ENCODE measurements at regions not wholly inside any gene's neighbourhood (a gene's known extent, or its start where the extent isn't known, plus 50 kb on each side); places are given as distances from the start of the nearest gene placed in this dataset.
"Not testable (repeated sequence)": the region's sequence is repeated elsewhere in the genome, so short reads cannot be mapped to it uniquely, and the experiment has no call there.

DNA sequence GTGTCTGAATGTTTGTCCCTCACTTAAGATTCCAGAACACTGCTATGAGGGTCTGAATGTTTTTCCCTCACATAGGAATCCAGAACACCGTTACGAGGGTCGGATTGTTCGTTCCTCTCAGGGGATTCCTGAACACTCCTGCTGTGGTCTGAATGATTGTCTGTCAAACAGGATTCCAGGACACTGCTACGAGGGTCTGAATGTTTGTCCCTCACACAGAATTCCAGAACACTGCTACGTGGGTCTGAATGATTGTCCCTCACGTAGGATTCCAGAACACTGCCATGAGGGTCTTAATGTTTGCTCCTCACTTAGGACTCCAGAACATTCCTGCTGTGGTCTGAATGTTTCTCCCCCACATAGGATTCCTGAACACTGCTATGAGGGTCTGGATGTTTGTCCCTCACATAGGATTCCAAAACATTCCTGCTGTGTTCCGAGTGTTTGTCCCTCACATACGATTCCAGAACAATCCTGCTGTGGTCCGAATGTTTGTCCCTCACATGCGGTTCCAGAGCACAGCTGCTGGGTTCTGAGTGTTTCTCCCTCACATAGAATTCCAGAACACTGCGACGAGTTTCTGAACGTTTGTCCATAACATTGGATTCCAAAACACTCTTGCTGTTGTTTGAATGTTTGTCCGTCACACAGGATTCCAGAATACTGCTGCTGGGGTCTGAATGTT lies 199.5 kb downstream of the FOXD4L6 start:
- no peak for DNase-seq

DNA sequence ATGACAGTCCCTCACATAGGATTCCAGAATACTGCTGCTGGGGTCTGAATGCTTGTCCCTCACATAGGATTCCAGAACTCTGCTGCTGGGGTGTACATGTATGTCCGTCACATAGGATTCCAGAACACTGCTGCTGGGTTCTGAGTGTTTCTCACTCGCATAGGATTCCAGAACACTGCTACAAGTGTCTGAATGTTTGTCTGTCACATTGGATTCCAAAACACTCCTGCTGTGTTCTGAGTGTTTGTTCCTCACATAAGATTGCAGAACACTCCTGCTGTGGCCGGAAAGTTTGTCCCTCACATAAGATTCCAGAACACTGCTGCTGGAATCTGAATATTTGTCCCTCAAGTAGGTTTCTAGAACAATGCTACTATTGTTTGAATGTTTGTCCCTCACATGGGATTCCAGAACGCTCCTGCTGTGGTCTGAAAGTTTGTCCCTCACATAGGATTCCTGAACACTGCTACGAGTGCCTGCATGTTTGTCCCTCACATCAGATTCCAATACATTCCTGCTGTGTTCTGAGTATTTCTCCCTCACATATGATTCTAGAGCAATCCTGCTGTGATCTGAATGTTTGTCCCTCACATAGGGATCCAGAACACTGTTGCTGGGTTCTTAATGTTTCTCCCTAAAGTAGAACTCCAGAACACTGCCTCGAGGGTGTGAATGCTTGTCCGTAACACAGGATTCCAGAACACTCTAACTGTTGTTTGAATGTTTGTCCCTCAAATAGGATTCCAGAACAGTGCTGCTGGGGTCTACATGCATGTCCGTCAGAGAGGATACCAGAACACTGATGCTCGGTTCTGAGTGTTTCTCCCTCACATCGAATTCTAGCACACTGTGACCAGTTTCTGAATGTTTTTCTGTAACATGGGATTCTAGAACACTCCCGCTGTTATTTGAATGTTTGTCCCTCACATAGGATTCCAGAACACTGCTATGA lies 200.4 kb downstream of the FOXD4L6 start:
- no peak for DNase-seq

DNA sequence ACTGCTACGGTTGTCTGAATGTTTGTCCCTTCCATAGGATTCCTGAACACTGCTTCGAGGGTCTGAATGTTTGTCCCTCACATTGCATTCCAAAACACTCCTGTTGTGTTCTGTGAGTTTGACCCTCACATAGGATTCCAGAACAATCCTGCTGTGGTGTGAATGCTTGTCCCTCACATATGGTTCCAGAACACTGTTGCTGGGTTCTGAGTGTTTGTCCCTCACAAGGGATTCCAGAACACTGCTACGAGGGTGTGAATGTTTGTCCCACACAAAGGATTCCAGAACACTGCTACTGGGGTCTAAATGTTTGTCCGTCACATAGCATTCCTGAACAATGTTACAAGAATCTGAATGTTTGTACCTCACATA lies 201.2 kb downstream of the FOXD4L6 start:
- no peak for DNase-seq

DNA sequence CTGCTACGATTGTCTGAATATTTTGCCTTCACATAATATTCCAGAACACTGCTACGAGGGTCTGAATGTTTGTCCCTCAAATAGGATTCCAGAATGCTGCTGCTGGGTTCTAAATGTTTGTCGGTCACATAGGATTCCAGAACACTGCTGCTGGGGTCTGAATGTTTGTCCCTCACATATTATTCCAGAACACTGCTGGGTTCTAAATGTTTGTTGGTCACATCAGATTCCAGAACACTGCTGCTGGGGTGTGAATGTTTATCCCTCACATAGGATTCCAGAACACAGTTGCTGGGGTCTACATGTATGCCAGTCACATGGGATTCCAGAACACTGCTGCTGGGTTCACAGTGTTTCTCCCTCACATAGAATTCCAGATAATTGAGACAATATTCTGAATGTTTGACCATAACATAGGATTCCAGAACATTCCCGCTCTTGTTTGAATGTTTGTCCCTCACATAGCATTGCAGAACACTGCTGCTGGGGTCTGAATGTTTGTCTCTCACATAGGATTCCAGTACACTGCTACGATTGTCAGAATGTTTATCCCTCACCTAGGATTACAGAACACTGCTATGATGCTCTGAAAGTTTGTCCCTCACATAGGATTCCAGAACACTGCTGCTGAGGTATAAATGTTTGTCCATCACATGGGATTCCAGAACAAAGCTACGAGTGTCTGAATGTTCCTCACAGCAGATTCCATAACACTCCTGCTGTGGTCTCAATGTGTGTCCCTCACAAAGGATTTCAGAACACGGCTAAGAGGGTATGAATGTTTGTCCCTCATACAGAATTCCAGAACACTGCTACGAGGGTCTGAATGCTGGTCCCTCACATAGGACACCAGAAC lies 201.8 kb downstream of the FOXD4L6 start:
- no peak for DNase-seq

DNA sequence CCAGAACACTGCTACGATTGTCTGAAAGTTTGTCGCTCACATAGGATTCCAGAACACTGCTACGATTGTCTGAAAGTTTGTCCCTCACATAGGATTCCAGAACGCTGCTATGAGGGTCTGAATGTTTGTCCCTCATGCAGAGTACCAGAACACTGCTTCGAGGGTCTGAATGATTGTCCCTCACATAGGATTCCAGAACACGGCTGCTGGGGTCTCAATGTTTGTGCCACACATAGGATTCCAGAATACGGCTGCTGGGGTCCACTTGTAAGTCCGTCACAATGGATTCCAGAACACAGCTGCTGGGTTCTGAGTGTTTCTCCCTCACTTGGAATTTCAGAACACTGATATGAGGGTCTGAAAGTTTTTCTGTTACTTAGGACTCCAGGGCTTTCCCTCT lies 203.3 kb downstream of the FOXD4L6 start:
- DNase-seq = no peak

DNA sequence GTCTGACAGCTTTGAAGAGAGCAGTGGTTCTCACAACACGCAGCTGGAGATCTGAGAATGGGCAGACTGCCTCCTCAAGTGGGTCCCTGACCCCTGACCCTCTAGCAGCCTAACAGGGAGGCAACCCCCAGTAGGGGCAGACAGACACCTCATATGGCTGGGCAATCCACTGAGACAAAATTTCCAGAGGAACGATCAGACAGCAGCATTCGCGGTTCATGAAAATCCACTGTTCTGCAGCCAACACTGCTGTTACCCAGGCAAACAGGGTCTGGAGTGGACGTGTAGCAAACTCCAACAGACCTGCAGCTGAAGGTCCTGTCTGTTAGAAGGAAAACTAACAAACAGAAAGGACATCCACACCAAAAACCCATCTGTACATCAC lies 212.1 kb downstream of the FOXD4L6 start:
- DNase-seq = not testable (repeated sequence)

DNA sequence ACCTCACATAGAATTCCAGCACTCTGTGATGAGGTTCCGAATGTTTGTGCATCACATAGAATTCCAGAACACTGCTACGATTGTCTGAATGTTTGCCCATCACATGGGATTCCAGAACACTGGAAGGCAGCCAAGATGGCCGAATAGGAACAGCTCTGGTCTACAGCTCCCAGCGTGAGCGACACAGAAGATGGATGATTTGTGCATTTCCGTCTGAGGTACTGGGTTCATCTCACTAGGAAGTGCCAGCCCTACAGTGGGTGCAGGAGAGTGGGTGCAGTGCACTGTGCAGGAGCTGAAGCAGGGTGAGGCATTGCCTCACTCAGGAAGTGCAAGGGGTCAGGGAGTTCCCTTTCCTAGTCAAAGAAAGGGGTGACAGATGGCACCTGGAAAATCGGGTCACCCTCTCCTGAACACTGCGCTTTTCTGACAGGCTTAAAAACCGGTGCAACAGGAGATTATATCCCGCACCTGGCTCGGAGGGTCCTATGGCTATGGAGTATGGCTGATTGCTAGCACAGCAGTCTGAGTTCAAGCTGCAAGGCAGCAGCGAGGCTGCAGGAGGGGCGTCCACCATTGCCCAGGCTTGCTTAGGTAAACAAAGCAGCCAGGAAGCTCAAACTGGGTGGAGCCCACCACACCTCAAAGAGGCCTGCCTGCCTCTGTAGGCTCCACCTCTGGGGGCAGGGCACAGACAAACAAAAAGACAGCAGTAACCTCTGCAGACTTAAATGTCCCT lies 212.7 kb downstream of the FOXD4L6 start:
- not testable (repeated sequence) for DNase-seq

DNA sequence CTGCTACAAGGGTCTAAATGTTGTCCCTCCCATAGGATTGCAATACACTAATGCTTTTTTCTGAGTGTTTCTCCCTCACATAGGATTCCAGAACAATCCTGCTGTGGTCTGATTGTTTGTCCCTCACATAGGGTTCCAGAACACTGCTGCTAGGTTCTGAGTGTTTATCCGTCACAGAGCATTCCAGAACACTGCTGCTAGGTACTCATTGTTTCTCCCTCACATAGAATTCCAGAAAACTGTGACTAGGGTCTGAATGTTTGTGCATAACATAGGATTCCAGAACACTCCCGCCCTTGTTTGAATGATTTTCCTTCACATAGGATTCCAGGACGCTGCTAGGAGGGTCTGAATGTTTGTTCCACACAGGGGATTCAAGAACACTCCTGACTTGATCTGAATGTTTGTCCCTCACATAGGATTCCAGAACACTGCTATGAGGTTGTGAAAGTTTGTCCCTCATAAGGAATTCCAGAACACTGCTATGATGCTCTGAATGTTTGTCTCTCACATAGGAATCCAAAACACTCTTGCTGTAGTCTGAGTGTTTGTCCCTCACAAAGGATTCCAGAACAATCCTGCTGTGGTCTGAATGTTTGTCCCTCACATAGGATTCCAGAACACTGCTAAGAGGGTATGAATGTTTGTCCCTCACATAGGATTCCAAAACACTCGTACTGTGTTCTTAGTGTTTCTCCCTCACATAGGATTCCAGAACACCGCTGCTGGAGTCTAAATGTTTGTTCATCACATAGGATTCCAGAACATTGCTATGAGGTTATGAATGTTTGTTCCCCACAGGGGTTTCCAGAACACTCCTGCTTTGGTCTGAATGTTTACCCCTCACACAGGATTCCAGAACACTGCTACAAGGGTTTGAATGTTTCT lies 213.5 kb downstream of the FOXD4L6 start:
- no peak for DNase-seq

DNA sequence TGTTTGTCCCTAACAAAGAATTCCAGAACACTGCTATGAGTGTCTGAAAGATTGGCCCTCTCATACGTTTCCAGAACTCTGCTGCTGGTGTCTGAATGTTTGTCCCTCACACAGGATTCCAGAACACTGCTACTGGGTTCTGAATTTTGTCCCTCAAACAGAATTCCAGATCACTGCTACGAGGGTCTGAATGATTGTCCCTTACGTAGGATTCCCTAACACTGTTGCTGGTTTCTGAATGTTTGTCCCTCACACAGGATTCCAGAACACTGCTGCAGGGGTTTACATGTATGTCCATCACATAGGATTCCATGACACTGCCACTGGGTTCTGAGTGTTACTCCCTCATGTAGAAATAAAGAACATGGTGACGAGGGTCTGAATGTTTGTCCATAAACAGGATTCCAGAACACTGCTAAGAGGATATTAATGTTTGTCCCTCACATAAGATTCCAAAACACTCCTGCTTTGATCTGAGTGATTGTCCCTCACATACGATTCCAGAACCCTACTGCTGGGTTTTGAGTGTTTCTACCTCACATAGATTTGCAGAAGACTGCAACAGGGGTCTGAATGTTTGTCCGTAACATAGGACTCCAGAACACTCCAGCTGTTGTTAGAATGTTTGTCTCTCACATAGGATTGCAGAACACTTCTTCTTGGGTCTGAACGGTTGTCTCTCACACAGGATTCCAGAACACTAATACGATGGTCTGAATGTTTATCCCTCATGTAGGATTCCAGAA lies 214.4 kb downstream of the FOXD4L6 start:
- DNase-seq = no peak

DNA sequence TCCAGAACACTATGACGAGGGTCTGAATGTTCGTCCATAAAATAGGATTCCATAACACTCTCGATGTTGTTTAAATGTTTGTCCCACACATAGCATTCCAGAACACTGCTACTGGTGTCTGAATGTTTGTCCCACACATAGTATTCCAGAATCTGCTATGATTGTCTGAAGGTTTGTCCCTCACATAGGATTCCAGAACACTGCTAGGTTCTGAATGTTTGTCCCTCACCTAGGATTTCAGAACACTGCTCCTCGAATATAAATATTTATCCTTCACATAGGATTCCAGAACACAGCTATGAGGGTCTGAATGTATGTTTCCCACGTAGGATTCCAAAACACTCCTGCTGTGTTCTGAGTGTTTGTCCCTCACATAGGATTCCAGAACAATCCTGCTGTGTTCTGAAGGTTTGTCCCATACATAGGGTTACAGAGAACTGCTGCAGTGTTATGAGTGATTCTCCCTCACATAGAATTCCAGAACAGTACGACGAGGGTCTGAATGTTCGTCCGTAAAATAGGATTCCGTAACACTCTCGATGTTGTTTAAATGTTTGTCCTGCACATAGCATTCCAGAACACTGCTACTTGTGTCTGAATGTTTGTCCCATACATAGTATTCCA lies 215.3 kb downstream of the FOXD4L6 start:
- no peak for DNase-seq

DNA sequence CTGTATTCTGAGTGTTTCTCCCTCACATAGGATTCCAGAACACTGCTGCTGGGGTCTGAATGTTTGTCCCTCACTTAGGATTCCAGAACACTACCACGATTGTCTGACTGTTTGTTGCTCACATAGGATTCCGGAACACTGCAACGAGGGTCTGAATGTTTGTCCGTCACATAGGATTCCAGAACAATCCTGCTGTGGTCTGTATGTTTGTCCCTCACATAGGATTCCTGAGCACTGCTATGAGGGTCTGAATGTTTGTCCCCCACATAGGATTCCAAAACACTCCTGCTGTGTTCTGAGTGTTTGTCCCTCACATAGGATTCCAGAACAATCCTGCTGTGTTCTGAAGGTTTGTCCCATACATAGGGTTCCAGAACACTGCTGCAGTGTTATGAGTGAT lies 215.8 kb downstream of the FOXD4L6 start:
- DNase-seq = not testable (repeated sequence)

DNA sequence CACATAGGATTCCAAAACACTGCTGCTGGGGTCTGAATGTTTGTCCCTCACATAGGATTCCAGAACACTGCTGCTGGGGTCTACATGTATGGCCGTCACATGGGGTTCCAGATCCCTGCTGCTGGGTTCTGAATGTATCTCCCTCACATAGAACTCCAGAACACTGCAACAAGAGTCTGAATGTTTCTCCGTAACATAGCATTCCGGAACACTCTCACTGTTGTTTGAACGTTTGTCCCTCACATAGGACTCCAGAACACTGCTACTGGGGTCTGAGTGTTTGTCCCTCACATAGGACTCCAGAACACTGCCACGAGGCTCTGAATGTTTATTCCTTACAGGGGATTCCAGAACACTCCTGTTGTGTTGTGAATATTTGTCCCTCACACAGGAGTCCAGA lies 216.8 kb downstream of the FOXD4L6 start:
- no peak for DNase-seq

DNA sequence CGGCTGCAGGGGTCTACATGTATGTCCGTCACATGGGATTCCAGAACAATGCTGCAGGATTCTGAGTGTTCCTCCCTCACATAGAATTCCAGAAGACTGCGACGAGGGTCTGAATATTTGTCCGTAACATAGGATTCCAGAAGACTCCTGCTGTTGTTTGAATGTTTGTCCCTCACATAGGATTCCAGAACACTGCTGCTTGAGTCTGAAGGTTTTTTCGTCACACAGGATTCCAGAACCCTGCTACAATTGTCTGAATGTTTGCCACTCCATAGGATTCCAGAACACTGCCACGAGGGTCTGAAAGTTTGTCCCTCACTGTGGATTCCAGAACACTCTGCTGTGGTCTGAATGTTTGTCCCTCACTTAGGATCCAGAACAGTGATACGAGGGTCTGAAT lies 217.5 kb downstream of the FOXD4L6 start:
- not testable (repeated sequence) for DNase-seq

DNA sequence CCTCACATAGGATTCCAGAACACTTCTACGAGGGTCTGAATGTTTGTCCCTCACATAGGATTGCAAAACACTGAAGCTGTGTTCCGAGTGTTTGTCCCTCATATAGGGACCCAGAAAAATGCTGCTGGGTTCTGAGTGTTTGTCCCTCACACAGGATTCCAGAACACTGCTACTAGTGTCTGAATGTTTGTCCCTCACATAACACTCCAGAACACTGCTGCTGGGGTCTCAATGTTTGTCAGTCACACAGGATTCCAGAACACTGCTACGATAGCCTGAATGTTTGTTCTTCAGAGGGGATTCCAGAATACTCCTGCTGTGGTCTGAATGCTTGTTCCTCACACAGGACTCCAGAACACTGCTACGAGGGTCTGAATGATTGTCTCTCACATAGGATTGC lies 218.7 kb downstream of the FOXD4L6 start:
- DNase-seq = no peak

DNA sequence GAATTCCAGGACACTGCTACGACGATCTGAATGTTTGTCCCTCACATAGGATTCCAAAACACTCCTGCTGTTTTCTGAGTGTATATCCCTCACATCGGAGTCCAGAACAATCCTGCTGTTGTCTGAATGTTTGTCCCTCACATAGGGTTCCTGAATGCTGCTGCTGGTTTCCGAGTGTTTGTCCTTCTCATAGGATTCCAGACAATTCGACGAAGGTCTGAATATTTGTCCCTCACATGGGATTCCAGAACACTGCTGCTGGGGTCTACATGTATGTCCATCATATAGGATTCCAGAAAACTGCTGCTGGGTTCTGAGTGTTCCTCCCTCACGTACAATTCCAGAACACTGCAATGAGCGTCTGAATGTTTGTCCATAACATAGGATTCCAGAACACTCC lies 219.4 kb downstream of the FOXD4L6 start:
- not testable (repeated sequence) for DNase-seq

DNA sequence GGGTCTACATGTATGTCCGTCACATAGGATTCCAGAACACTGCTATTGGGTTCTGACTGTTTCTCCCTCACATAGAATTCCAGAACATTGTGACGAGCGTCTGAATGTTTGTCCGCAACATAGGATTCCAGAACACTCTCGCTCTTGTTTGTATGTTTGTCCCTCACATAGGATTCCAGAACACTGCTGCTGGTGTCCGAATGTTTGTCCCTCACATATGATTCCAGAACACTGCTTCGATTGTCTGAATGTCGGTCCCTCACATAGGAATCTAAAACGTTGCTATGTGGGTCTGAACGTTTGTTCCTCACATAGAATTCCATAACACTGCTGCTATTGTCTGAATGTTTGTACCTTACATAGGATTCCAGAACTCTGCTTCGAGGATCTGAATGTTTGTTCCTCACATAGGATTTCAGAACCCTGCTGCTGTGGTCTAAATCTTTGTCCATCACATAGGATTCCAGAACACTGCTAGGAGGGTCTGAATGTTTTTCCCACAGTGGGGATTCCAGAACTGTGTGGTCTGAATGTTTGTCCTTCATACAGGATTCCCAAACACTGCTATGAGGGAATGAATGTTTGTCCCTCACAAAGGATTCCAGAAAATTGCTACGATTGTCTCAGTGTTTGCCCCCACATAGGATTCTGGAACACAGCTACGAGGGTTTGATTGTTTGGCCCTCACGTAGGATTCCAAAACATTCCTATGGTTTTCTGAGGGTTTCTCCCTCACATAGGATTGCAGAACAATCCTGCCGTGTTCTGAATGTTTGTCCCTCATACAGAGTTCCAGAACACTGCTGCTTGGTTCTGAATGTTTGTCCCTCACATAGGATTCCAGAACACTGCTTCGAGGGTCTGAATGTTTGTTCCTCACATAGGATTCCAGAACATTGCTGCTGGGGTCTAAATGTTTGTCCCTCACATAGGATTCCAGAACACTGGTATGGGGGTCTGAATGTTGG lies 220.5 kb downstream of the FOXD4L6 start:
- no peak for DNase-seq

DNA sequence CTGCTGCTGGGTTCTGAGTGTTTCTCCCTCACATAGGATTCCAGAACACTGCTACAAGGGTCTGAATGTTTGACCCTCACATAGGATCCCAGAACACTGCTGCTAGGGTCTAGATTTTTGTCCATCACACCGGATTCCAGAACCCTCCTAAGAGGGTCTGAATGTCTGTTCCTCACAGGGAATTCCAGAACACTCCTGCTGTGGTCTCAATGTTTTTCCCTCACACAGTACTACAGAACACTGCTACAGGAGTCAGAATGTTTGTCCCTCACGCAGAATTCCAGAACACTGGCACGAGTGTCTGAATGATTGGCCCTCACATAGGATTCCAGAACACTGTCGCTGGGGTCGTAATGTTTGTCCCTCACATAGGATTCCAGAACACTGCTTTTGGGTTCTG lies 221.6 kb downstream of the FOXD4L6 start:
- DNase-seq = not testable (repeated sequence)

DNA sequence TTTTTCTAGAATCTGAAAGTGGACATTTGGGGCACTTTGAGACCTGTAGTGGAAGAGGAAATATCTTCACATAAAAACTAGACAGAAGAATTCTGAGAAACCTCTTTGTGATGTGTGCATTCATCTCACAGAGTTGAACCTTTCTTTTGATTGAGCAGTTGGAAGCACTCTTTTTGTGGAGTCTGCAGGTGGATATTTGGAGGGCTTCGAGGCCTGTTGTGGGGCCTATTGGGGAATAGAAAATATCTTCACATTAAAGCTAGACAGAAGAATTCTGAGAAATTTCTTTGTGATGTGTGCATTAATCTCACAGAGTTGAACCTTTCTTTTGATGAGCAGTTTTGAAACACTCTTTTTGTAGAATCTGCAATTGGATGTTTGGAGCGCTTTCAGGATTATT lies 236.2 kb downstream of the FOXD4L6 start:
- DNase-seq = not testable (repeated sequence)

DNA sequence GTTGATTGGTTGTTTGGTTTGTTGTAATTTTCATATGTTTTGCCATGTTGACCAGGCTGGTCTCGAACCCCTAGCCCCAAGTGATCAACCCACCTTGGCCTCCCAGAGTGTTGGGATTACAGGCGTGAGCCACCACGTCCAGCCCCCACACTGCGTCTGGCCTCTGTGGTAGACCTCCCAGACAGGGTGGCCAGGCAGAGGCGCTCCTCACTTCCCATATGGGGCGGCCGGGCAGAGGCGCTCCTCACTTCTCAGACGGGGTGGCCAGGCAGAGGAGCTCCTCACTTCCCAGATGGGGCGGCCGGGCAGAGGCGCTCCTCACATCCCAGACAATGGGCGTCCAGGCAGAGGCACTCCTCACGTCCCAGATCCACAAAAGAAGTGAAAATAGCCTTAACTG lies 242.6 kb downstream of the FOXD4L6 start:
- DNase-seq = not testable (repeated sequence)
